Inflammatory macrophage treated with lipopolysaccharide for 1 hour (primary cell): ENCODE measurements at regions not wholly inside any gene's neighbourhood (a gene's known extent, or its start where the extent isn't known, plus 50 kb on each side); places are given as distances from the start of the nearest gene placed in this dataset.
A peak's percentile ranks its signal among the peaks of the same experiment; 100 is the strongest.
"Not testable (repeated sequence)": the region's sequence is repeated elsewhere in the genome, so short reads cannot be mapped to it uniquely, and the experiment has no call there.

Source experiments
- DNase-seq, 2 donors: peaks; one replicate each; pipeline ENCODE4 v3.0.0-alpha.2; 2020 to 2022

DNA sequence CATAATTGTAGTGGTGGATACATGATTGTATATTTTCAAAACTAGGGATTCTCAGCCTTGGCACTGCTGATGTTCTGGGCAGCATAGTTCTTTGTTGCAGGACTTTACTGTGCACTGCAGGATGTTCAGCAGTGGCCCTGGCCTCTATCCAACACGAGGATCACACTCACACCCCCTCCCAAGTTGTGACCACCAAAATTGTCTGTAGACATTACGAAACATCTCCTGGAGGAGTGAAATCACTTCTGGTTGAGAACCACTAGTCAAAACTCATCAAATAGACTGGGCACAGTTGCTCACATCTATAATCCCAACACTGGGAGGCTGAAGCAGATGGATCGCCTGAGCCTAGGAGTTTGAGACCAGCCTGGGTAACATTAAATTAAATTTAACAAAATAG lies 123.1 kb upstream of the CDYL start:
- DNase-seq: no peak

- DNase-seq: no peak
Measured at GRCh38 chr6:4651831-4652467, 124.3 kb upstream of the CDYL start.

DNA sequence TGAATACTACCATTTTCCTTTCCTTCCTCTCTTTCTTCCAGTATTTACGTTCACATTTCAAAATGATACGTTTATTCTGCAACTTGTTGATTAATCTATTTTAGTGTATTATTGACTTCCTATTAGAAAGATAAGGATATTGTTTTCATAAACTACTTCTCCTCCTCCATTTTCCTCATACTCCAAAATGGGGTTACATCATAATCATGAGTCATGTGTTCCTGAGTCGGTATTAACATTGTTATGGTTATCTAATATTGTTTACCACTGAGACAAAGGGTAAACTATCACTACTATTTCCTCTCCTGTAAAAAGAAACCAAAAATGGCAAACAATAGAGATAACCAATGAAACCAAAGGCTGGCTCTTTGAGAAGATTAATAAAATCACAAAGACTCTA lies 126.5 kb upstream of the CDYL start:
- peak; percentile 65 to 71 for DNase-seq

DNA sequence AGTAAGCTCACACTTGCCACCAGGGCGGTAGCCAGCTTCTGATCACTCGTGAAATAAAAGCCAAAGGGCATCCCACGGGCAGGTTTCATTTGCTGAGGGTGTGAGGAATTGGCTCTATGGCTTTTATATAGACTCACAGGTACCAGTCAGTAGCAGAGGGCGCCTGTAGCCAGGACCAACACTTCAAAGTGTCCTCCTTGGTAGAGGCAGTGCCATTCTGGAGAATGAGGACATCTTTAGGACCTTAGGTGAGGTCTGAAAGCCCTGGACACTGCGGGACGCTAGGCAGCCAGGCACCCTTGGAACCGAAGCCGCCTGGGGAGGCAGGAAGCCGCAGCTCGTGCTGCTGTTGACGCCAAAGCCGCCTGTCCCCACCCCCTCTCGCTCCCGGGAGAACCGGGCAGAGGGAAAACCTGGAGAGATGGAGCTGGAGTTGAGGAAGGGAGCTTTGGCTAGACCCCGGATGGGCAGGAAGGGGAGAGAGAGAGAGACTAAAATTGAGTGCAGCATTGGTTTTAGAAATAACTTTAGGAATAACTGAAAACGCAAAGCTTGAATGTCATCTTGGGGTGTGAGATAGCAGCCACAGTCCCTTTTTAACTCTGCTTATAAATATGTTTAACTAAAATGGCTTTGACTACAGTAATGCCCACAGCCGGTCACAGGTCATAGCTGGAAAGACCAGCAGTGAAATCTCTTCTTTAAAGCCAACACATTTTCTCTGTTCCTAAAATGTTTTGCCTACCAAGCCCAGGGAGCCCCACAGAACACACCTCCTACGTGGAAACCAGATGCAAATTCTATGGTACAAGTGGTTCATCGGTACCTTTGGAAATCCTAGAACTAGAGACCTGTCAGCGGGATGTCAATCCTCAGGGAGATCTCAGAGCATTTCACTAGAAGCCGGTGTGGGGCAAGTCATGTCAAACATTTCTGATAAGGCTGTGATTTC lies 128.5 kb upstream of the CDYL start:
- DNase-seq: peak; percentile 25 to 35

DNA sequence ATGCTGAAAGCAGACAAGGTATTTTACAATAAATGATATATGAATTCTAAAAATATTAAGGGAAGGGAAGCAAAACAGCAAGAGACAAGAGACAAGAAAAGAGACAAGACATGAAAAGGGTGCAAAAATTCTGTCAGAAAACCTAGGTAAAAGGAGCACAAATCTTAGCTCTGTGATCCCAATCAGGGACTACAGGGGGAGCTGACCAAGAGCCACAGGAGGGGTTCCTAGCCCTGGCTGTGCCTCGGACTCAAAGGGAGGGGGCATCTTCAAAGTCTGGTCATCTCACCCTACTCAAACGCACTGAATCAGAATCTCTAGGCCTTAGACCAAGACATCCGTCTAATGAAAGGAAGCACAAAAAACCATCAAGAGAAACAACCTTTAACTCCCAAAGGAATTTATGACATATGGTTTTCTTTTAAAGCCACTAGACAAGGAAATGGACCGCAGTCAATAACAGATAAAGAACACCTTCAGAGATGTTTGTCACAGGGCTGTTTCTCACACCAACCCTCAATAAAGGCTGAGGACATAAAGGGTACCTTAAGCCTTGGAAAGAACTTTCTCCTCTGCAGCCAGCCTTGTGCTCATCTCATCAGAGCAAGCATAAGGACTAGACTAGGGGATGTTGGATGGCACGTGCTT lies 130.4 kb upstream of the CDYL start:
- DNase-seq: no peak

DNA sequence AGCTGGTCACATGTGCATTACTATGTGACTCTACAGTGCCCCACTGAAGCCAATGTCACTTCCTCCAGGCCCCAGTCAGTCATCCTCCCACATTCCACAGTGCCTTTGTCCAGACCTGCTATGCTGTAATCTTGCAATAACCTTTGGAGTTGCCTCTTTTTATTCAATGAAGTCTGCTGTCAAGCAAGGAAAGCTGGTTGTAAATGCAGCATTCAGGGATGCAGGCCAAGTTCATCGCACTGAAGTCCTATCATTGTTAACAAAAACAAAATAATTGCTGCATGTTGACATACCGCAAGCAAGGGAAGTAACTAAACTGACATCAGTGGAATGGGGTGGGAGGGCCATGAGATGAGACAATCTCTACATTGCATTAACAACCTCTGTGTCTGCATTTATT lies 131.2 kb upstream of the CDYL start:
- peak; percentile 51 to 77 for DNase-seq

DNA sequence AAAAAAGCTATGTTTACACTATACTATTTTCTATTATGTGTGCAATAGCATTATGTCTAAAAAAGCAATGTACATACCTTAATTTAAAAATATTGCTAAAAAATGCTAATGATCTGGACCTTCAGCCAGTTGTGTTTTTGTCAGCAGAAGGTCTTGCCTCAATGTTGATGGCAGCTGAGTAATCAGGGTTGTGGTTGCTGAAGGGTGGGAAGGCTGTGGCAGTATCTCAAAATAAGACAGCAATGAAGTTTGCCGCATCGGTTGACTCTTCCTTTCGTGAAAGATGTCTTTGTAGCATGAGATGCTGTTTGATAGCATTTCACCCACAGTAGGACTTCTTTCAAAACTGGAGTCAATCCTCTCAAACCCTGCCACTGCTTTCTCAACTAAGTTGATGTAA lies 134.7 kb upstream of the CDYL start:
- DNase-seq: no peak

GRCh38 chr6:4640139-4640538 lies 136.1 kb upstream of the CDYL start:
- DNase-seq: no peak

- no peak for DNase-seq
Measured at GRCh38 chr6:4638641-4639040, 137.6 kb upstream of the CDYL start.

GRCh38 chr6:4637691-4638433 lies 138.3 kb upstream of the CDYL start:
- peak; percentile 29 to 70 for DNase-seq

- DNase-seq: no peak
Measured at GRCh38 chr6:4636881-4637224, 139.4 kb upstream of the CDYL start.

DNA sequence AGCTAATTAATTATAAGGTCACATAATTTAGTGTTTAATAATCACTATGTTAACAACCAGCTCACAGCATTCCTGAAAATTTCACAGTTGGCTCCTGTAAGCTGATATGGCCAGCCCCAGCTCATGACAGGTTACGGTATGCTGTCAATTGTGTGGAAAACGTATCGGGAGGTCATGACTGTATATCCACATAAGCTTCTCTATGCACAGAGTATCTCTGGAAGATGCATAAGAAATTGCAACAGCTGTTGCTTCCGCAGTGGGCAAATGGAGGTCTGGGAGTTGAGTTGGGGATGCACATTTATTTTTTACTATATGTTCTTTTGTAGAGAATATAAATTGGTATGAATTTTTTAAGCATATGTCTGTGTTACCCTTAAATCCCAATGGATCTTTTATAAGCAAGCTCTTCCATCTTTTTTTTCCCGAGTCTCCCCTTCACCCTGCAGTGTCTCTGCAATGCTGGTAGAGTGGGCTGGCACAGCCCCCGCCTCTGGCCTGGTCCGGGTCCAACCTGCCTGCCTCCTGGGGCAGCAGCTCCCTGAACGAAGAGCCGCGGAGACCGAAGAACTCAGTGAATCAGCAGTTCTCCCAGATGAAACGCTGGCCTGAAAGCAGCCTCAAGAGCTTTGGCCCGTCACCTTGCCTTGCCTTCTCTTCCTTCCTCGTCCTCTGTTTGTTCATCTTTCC lies 139.9 kb upstream of the CDYL start:
- DNase-seq: no peak

- DNase-seq: no peak
Measured at GRCh38 chr6:4635666-4636065, 140.5 kb upstream of the CDYL start.

DNA sequence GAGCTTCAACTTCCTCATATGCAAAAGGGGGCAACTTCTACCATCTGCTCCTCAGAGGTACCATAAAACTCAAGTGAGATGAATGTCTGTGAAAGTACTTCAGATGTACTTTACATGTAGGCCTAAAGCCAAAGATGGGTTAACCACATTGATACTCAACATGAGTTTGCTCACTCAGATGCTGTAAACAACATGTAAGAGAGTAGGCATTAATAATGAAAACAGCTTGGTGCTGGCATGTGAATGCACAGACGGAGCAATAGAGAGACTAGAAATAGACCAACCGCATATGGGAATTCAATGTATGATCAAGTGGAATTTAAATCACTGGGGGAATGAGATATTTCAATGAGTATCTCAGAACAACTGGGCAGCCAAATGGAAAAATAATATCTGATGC lies 143.8 kb upstream of the CDYL start:
- DNase-seq: no peak

DNA sequence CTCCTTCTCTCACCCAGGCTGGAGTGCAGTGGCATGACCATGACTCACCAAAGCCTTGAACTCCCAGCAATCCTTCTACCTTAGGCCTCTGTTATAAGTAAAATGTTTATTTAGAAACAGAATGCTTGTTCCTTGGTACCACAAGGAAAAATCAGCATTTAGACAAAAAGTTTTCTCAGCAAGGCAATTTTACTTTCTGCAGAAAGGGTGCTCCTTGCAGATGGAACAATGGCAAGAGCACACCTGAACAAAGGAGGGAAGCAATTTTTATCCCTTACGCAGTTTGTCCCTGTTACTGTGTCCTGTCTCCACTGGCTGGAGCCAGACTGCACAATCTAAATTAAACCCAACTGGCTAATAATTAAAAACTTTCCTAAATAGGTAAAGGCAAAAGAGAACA lies 146.4 kb upstream of the CDYL start:
- not testable (repeated sequence) for DNase-seq

- no peak for DNase-seq
Measured at GRCh38 chr6:4625557-4625956, 150.6 kb upstream of the CDYL start.

- no peak for DNase-seq
Measured at GRCh38 chr6:4624726-4625125, 151.5 kb upstream of the CDYL start.

DNA sequence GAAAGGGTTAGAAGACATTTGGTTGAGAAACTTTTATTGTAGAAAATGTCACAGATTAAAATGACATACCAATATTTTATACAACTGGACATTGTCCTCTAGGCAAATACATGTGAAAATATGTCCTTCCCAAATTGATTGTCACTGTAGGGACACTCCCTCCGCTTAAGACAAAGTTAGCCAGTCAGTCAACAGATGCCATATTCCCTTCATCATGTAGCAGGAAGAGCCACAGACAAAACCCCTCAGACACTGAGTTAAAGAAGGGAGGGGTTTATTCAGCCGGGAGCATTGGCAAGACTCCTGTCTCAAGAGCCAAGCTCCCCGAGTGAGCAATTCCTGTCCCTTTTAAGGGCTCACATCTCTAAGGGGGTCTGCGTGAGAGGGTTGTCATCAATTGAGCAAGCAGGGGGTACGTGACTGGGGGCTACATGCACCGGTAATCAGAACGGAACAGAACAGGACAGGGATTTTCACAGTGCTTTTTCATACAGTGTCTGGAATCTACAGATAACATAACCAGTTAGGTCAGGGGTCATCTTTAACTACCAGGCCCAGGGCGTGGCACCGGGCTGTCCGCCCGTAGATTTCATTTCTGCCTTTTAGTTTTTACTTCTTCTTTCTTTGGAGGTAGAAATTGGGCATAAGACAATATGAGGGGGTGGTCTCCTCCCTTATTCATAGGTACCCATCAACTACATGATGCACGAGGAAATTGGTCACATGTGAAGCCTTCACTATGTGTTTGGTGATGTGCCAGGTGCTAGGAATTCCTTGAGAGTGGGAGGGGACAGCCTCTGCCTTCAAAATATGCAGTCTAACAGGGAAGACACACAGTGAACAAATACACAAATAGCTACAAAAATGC lies 155.7 kb upstream of the CDYL start:
- no peak for DNase-seq

DNA sequence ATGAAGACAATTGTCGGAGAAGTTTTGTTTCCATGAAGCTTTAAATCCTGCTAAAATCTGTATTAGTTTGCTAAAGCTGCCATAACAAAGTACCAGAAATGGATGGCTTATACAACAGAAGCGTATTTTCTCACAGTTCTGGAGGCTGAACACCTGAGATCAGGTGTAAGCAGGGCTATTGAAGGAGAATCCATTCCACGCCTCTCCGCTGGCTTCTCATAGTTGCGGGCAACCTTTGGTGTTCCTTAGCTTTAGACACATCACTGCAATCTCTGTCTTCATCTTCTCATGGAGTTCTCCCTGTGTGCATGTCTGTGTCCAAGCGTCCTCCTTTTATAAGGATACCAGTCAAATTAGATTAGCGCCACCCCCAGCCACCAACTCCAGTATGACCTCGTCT lies 159.9 kb upstream of the CDYL start:
- no peak for DNase-seq

GRCh38 chr6:4615891-4616290 lies 160.3 kb upstream of the CDYL start:
- no peak for DNase-seq

GRCh38 chr6:4615231-4615630 lies 161.0 kb upstream of the CDYL start:
- no peak for DNase-seq

DNA sequence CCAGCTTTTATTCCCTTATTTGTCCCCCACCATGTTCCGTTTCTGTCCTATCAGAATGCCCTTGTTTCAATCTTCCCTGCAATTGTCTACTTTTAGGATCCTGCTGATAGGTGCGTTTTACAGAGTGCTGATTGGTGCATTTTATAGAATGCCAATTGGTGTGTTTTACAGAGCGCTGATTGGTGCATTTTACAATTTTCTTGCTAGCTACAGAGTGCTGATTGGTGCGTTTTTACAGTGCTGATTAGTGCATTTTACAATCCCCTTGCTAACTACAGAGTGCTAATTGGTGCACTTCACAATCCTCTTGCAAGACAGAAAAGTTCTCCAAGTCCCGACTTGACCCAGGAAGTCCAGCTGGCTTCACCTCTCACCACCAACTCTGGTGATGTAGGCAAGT lies 161.6 kb upstream of the CDYL start:
- no peak for DNase-seq
